ENCODE measurements at regions not wholly inside any gene's neighbourhood (a gene's known extent, or its start where the extent isn't known, plus 50 kb on each side); places are given as distances from the start of the nearest gene placed in this dataset.

DNA sequence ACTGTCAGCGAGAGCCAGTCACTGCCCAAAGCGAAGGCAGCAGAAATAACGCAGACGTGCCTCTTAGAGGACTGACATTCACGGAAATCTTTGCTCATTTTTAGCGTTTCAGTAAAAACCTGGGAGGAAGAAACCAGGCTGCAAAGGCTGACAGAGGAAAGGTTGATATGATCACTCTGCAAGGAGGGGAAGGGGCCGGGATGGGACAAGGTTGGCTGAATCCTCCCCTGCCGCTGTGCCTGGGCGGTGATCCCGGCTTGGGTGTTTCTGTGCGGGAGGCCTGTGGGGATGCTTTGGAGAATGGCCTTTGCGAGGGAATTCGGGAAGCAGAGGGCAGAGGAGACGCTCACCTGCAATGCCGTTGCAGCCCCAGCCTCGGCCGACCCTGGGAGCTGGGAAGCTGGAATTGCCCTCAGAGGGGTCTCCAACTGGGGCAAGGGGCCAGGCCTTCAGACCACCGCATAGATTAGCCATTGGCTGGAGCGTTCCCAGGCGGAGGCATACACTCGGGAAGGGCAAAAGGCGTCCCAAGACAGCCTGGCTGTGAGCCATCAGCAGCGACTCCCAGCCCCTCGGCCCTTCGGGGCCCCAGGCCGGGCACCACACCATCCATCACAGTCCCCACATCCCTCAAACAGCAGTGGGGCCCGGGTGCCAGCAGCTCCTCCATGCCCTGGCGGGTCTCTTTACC lies 111.7 kb upstream of the GPC1 start:
- peaks cover 16 to 67% of the 10 kb centered on the region in 2 donors for H3K27me3 Mint-ChIP-seq
- no peak for ATAC-seq (replicated peaks)
- no peak for DNase-seq
- no peaks in the 10 kb centered on the region for H3K4me1 Mint-ChIP-seq (ENCODE audit: low read depth in 2 of 2)
- H3K27ac Mint-ChIP-seq, result no peak overlapping the region
- no peaks in the 10 kb centered on the region for H3K36me3 Mint-ChIP-seq (ENCODE audit: insufficient read depth)
- H3K9me3 Mint-ChIP-seq, result no peaks in the 10 kb centered on the region
- H3K4me3 Mint-ChIP-seq, result no peak overlapping the region

- Mint-ChIP-seq H3K4me3 (no peak overlapping the region), H3K27ac (no peak overlapping the region), H3K9me3 (no peaks in the 10 kb centered on the region), H3K36me3 (ENCODE audit: insufficient read depth) (no peaks in the 10 kb centered on the region), H3K4me1 (ENCODE audit: low read depth in 2 of 2) (no peaks in the 10 kb centered on the region), H3K27me3 (peaks cover 22 to 67% of the 10 kb centered on the region in 2 donors)
- ATAC-seq (replicated peaks) (no peak), DNase-seq (no peak)
Measured at GRCh38 chr2:240324312-240325015, 111.0 kb upstream of the GPC1 start.

GRCh38 chr2:240325016-240326007 lies 110.2 kb upstream of the GPC1 start:
- H3K27ac Mint-ChIP-seq, result no peak overlapping the region
- H3K36me3 Mint-ChIP-seq (ENCODE audit: insufficient read depth), result no peaks in the 10 kb centered on the region
- H3K4me1 Mint-ChIP-seq (ENCODE audit: low read depth in 2 of 2), result no peaks in the 10 kb centered on the region
- peaks cover 26 to 67% of the 10 kb centered on the region in 2 donors for H3K27me3 Mint-ChIP-seq
- DNase-seq (no peak), ATAC-seq (replicated peaks) (no peak)
- H3K9me3 Mint-ChIP-seq, result no peaks in the 10 kb centered on the region
- H3K4me3 Mint-ChIP-seq, result no peak overlapping the region

DNA sequence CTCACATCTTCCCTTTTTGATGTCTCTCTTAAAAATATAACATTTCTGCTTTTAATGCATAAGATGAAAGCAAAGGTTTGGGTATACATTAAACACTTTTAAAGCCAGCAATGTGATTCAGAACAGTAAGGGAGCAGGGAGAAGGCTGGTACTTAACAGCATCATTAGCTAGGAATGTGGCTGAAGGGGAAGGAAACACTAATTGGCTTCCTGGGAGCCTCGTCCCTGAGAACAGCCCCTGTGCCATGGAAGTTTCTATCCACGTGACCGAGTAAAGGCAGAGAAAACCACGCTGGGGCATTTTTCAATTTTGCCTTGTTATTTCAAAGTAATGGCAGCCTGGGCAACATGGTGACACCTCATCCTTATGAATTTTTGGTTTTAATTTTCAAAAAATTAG lies 109.2 kb upstream of the GPC1 start:
- no peaks in the 10 kb centered on the region for H3K4me1 Mint-ChIP-seq (ENCODE audit: low read depth in 2 of 2)
- H3K36me3 Mint-ChIP-seq (ENCODE audit: insufficient read depth), result no peaks in the 10 kb centered on the region
- no peak overlapping the region for H3K27ac Mint-ChIP-seq
- ATAC-seq (replicated peaks) (no peak), DNase-seq (no peak)
- H3K9me3 Mint-ChIP-seq, result no peaks in the 10 kb centered on the region
- H3K27me3 Mint-ChIP-seq, result peaks cover 26 to 62% of the 10 kb centered on the region in 2 donors
- H3K4me3 Mint-ChIP-seq, result no peak overlapping the region

DNA sequence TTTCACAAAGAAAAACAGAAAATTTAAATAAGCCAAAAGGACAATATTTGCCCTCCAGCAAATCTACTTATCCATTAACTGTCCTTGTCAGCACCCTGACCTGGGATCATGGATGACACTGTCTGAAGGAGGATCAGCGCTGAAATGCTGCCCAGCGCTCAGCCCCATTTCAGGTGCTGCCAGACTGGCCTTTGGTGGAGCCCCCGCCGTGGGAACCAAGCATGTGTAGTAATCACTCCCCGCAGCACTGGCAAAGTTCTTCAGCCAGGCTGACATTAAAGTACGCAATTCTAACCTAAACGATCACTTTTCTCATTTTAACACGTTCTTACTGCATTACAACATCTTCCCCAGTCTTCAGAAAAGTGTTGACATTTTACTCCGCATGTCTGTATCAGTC lies 108.6 kb upstream of the GPC1 start:
- no peaks in the 10 kb centered on the region for H3K4me1 Mint-ChIP-seq (ENCODE audit: low read depth in 2 of 2)
- ATAC-seq (replicated peaks), result no peak
- no peak overlapping the region for H3K4me3 Mint-ChIP-seq
- H3K36me3 Mint-ChIP-seq (ENCODE audit: insufficient read depth), result no peaks in the 10 kb centered on the region
- H3K27me3 Mint-ChIP-seq, result peaks cover 26 to 66% of the 10 kb centered on the region in 2 donors
- DNase-seq, result no peak
- no peak overlapping the region for H3K27ac Mint-ChIP-seq
- H3K9me3 Mint-ChIP-seq, result peaks cover 0 to under 1% of the 10 kb centered on the region in 2 donors

DNA sequence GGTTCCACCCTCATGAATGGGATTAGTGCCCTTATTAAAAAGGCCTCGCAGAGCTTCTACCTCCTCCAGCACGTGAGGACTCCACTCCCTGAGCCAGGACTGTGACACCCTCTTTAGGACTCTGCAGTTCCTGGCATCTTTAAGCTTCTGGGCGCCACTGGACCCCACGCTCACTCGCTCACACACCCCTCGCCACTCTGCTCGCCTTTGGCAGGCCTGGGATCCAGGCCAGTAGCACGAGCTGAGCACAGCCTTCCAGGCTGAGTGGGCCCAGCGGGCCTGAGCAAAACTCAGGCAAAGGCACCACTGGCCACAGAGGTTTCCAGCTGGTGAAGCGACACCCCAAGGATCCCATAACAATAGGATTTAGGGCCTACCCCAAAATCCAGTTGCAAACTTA lies 107.9 kb upstream of the GPC1 start:
- peaks cover 0 to 5% of the 10 kb centered on the region in 2 donors for H3K9me3 Mint-ChIP-seq
- H3K27ac Mint-ChIP-seq, result no peak overlapping the region
- H3K36me3 Mint-ChIP-seq (ENCODE audit: insufficient read depth), result no peaks in the 10 kb centered on the region
- DNase-seq, result no peak
- no peak for ATAC-seq (replicated peaks)
- H3K27me3 Mint-ChIP-seq, result peaks cover 28 to 69% of the 10 kb centered on the region in 2 donors
- no peak overlapping the region for H3K4me3 Mint-ChIP-seq
- no peaks in the 10 kb centered on the region for H3K4me1 Mint-ChIP-seq (ENCODE audit: low read depth in 2 of 2)

GRCh38 chr2:240328526-240328925 lies 106.9 kb upstream of the GPC1 start:
- Mint-ChIP-seq H3K4me1 (ENCODE audit: low read depth in 2 of 2) (no peaks in the 10 kb centered on the region), H3K27ac (no peak overlapping the region), H3K9me3 (peaks cover 0 to 5% of the 10 kb centered on the region in 2 donors), H3K27me3 (peaks cover 36 to 74% of the 10 kb centered on the region in 2 donors), H3K36me3 (ENCODE audit: insufficient read depth) (no peaks in the 10 kb centered on the region), H3K4me3 (no peak overlapping the region)
- no peak for ATAC-seq (replicated peaks)
- no peak for DNase-seq

DNA sequence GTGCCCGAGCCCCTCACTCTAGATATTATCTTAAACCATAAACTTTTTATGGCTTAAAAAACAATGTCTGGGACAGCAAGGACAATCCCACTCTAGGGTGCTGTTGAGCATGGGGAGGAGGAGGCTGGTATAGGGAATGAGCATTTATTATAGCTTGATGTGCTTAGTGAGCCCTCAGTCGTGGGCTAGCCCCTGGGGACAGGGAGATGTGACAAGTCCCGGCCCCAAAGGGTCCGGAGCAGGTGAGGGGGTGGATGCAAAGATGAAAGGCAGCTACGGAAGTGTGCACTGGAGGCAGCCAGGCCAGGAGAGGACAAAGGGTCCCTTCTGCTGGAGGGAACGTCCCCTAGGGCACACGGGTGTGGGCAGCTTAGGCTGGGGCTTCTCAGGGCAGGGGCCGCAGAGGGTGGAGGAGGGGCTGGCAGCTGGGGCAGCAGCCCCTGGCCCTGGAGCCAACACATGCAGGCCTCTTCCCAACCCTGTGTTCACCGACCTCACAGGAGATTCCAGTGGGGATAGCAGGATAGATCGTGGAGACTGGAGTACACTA lies 106.3 kb upstream of the GPC1 start:
- Mint-ChIP-seq H3K4me3 (no peak overlapping the region), H3K9me3 (peaks cover 0 to 5% of the 10 kb centered on the region in 2 donors), H3K36me3 (ENCODE audit: insufficient read depth) (no peaks in the 10 kb centered on the region), H3K27me3 (peaks cover 35 to 77% of the 10 kb centered on the region in 2 donors), H3K4me1 (ENCODE audit: low read depth in 2 of 2) (no peaks in the 10 kb centered on the region), H3K27ac (no peak overlapping the region)
- ATAC-seq (replicated peaks), result no peak
- DNase-seq, result no peak

DNA sequence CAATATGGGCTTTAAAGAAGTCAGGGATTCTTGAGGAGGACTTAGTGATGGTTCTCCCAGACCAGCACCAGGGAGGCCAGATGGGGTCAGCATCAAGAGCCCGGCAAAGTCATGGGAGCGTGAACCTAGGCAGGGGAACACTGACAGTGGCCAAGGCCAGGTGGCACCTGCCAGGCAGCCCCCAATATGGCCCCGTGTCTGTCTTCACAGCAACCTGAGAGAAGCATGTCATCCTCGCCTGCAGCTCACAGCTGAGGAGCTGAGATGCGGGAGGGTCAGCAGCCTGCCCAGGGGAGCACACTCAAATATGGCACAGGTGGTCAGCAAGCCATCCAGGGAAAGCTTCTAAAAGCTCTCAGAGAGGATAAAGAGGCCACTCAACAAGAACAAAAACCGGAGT lies 105.7 kb upstream of the GPC1 start:
- Mint-ChIP-seq H3K9me3 (peaks cover 0 to 5% of the 10 kb centered on the region in 2 donors), H3K27me3 (peaks cover 31 to 71% of the 10 kb centered on the region in 2 donors), H3K36me3 (ENCODE audit: insufficient read depth) (no peaks in the 10 kb centered on the region), H3K4me3 (no peak overlapping the region), H3K4me1 (ENCODE audit: low read depth in 2 of 2) (no peaks in the 10 kb centered on the region), H3K27ac (no peak overlapping the region)
- ATAC-seq (replicated peaks) (no peak), DNase-seq (no peak)

GRCh38 chr2:240333985-240334384 lies 101.5 kb upstream of the GPC1 start:
- Mint-ChIP-seq H3K27me3 (peaks cover 52 to 72% of the 10 kb centered on the region in 2 donors), H3K4me3 (no peak overlapping the region), H3K4me1 (ENCODE audit: low read depth in 2 of 2) (no peaks in the 10 kb centered on the region), H3K9me3 (peaks cover 0 to 5% of the 10 kb centered on the region in 2 donors), H3K36me3 (ENCODE audit: insufficient read depth) (no peaks in the 10 kb centered on the region), H3K27ac (no peak overlapping the region)
- ATAC-seq (replicated peaks), result no peak
- no peak for DNase-seq

- Mint-ChIP-seq H3K27me3 (peaks cover 49 to 65% of the 10 kb centered on the region in 2 donors), H3K36me3 (ENCODE audit: insufficient read depth) (no peaks in the 10 kb centered on the region), H3K9me3 (peaks cover 0 to 5% of the 10 kb centered on the region in 2 donors), H3K4me3 (no peak overlapping the region), H3K4me1 (ENCODE audit: low read depth in 2 of 2) (no peaks in the 10 kb centered on the region), H3K27ac (no peak overlapping the region)
- ATAC-seq (replicated peaks) (no peak), DNase-seq (no peak)
Measured at GRCh38 chr2:240335061-240335460, 100.4 kb upstream of the GPC1 start.

GRCh38 chr2:240336820-240337427 lies 98.5 kb upstream of the GPC1 start:
- DNase-seq, result no peak

DNA sequence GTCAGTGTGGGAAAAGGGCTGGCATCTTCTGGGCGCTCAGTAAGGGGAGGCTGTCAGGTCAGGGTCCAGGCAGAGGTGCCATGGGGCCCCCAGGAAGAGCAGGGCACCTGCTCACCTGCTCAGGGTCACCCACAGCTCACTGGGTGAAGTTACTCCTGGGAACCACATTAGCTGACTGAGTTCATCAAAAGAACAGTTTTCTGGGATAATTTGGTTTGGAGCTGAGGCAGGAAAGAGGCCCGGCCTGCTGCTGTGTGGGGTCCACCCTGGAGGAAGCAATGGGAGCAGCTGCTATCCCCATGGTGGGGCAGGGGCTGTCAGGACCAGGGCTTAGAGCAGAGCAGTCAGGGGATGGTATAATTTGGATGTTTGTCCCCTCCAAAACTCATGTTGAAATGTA lies 97.2 kb upstream of the GPC1 start:
- Mint-ChIP-seq H3K27me3 (peaks cover 40 to 49% of the 10 kb centered on the region in 2 donors), H3K27ac (no peak overlapping the region), H3K4me1 (ENCODE audit: low read depth in 2 of 2) (no peaks in the 10 kb centered on the region), H3K4me3 (no peak overlapping the region), H3K9me3 (no peaks in the 10 kb centered on the region), H3K36me3 (ENCODE audit: insufficient read depth) (no peaks in the 10 kb centered on the region)
- ATAC-seq (replicated peaks) (no peak), DNase-seq (no peak)

More at GRCh38 chr2:240336820-240337427, 98.5 kb upstream of the GPC1 start:
- H3K36me3 Mint-ChIP-seq (ENCODE audit: insufficient read depth), result no peaks in the 10 kb centered on the region
- H3K4me1 Mint-ChIP-seq (ENCODE audit: low read depth in 2 of 2), result no peaks in the 10 kb centered on the region
- H3K9me3 Mint-ChIP-seq, result peaks cover 0 to 4% of the 10 kb centered on the region in 2 donors
- H3K27me3 Mint-ChIP-seq, result peaks cover 49 to 56% of the 10 kb centered on the region in 2 donors
- H3K27ac Mint-ChIP-seq, result no peak overlapping the region
- no peak overlapping the region for H3K4me3 Mint-ChIP-seq
- no peak for ATAC-seq (replicated peaks)
